NT2/D1 (cell line): ENCODE measurements at regions not wholly inside any gene's neighbourhood (a gene's known extent, or its start where the extent isn't known, plus 50 kb on each side); places are given as distances from the start of the nearest gene placed in this dataset.

Experiments used
- SUZ12 ChIP-seq: IDR thresholded peaks from 2 replicates; pipeline ENCODE4 v1.6.1; 2011; ENCODE audit not compliant: insufficient read length, insufficient read depth; ENCODE audit errors: extremely low read depth
- ZNF274 ChIP-seq: IDR thresholded peaks from 2 replicates; pipeline ENCODE4 v1.6.1; 2011; ENCODE audit warnings: mild to moderate bottlenecking, low read depth, low read length

DNA sequence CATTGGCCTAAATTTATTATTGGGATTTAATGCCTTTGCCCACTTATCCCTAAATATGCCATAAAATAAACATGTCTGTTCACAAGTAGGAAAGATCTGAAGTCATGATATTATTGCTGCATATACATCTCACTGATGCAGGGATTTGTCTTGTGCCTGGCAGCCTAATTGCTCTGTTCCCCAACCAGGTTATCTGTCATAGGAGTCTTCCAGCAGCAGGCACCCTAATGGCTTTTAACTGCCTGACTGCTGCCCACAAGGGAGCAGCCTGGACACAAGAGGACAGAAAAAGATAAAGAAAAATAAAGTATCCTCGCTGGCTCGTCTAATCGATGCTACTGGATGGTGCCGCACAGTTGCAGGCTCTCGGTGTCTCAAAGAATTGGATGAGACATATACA, 337.6 kb upstream of the FAR2 start:
- TF ChIP-seq ZNF274 = no peak
- TF ChIP-seq SUZ12 = no peak
